T-cell (primary cell): ENCODE measurements at regions not wholly inside any gene's neighbourhood (a gene's known extent, or its start where the extent isn't known, plus 50 kb on each side); places are given as distances from the start of the nearest gene placed in this dataset.

ENCODE experiments used
- ATAC-seq, 4 experiments: fragments of 200-7000 bp in 3 of 4; fragments of 150-1000 bp in 1 of 4; cut with Tn5 transposase; replicated peaks in 1 of 4; 1 replicate in 3 of 4; 2 replicates in 1 of 4; pipeline ENCODE4 v1.10.0; 2021; ENCODE audit warnings: moderate library complexity in 3 of 4, mild to moderate bottlenecking in 2 of 4, moderate number of reproducible peaks in 1 of 4
- CTCF ChIA-PET, 2 donors: fragments of 300-600 bp; sonication (Branson Sonifier 250); formaldehyde crosslinking; loops; one replicate each; lab custom pipeline; 2022; ENCODE audit warnings: antibody characterized with exemption in 2 of 2; lab: Charles Lee
- POLR2A ChIA-PET, 2 donors: fragments of 300-600 bp; sonication (Branson Sonifier 250); formaldehyde crosslinking; loops; one replicate each; lab custom pipeline; 2022; ENCODE audit warnings: antibody characterized with exemption in 2 of 2; lab: Charles Lee
- DNase-seq, 35 experiments: peaks; one replicate each; pipeline versions ENCODE4 v3.0.0 to v3.0.0-alpha.2; 2013 to 2023
- H3K27ac ChIP-seq: one replicate; pipeline ENCODE4 v1.5.1; 2013; ENCODE audit warnings: low read length
- H3K27me3 ChIP-seq, 2 experiments: replicated peaks in 1 of 2; 1 replicate in 1 of 2; 2 replicates in 1 of 2; pipeline versions ENCODE4 v1.6.1 to v1.7.0; 2013; ENCODE audit warnings: low read length in 1 of 2, mixed read lengths in 1 of 2; ENCODE audit not compliant: control insufficient read depth in 2 of 2, insufficient read depth in 2 of 2; ENCODE audit errors: extremely low read depth in 1 of 2
- H3K36me3 ChIP-seq, 2 donors: 1 replicate in 1 of 2; 2 replicates in 1 of 2; pipeline versions ENCODE4 v1.6.1 to v1.7.0; 2013; ENCODE audit warnings: low read length in 1 of 2; ENCODE audit not compliant: control insufficient read depth in 2 of 2, insufficient read depth in 1 of 2; ENCODE audit errors: extremely low read depth in 1 of 2
- H3K4me1 ChIP-seq, 2 experiments: 1 replicate in 1 of 2; 2 replicates in 1 of 2; pipeline versions ENCODE4 v1.6.1 to v1.7.0; 2013; ENCODE audit warnings: low read length in 2 of 2, mixed read lengths in 1 of 2; ENCODE audit not compliant: insufficient read depth in 2 of 2, control insufficient read depth in 1 of 2; ENCODE audit errors: extremely low read depth in 1 of 2
- H3K4me3 ChIP-seq, 2 donors: 1 replicate in 1 of 2; 2 replicates in 1 of 2; pipeline versions ENCODE4 v1.5.1 to v1.7.0; 2013; ENCODE audit warnings: mild to moderate bottlenecking in 2 of 2, low read length in 1 of 2, moderate library complexity in 1 of 2; ENCODE audit not compliant: control insufficient read depth in 1 of 2; ENCODE audit errors: extremely low read depth in 1 of 2
- H3K9me3 ChIP-seq: 2 replicates; pipeline ENCODE4 v1.7.0; 2013
- H3K27ac Mint-ChIP-seq, 2 donors: one replicate each; pipeline ENCODE4 v1.8.0; 2020 to 2021; ENCODE audit warnings: mild to moderate bottlenecking in 2 of 2, mixed read lengths in 2 of 2
- H3K27me3 Mint-ChIP-seq, 2 donors: one replicate each; pipeline ENCODE4 v1.8.0; 2021 to 2022; ENCODE audit warnings: mixed read lengths in 2 of 2
- H3K36me3 Mint-ChIP-seq: one replicate; pipeline ENCODE4 v1.8.0; 2021; ENCODE audit warnings: mixed read lengths
- H3K4me1 Mint-ChIP-seq, 3 donors: one replicate each; pipeline ENCODE4 v1.8.0; 2020 to 2022; ENCODE audit warnings: mixed read lengths in 3 of 3, mild to moderate bottlenecking in 1 of 3
- H3K4me3 Mint-ChIP-seq, 3 donors: one replicate each; pipeline ENCODE4 v1.8.0; 2020 to 2022; ENCODE audit warnings: mild to moderate bottlenecking in 3 of 3, mixed read lengths in 3 of 3, moderate library complexity in 3 of 3
- H3K9me3 Mint-ChIP-seq, 3 donors: one replicate each; pipeline ENCODE4 v1.8.0; 2020 to 2022; ENCODE audit warnings: mixed read lengths in 3 of 3
- WGBS: methylation state at CpG from one replicate; pipeline ENCODE4 v1.1.5; 2013; ENCODE audit warnings: missing lambda C conversion rate; ENCODE audit not compliant: insufficient coverage; 5-methylcytosine and 5-hydroxymethylcytosine counted together

DNA sequence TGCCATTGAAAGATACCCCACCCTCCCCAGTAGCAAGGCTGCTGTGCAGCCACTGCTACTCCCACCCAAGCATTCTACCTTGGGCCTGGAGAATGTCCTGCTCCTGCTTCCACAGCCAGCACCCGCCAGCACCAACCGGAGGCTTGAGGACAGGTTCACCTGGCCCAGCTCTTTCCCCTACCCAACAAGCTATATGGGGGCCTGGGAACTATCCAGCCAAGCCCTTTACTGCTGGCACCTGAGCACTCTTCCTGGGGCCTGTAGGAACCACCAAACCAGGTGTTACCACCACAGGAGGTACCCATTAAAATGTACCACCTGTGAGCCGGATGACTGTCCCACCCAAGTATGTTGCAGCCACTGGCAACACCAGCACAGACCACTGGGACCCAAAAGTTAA lies 86.1 kb upstream of the GHR start:
- no peak overlapping the region for H3K27ac Mint-ChIP-seq

DNA sequence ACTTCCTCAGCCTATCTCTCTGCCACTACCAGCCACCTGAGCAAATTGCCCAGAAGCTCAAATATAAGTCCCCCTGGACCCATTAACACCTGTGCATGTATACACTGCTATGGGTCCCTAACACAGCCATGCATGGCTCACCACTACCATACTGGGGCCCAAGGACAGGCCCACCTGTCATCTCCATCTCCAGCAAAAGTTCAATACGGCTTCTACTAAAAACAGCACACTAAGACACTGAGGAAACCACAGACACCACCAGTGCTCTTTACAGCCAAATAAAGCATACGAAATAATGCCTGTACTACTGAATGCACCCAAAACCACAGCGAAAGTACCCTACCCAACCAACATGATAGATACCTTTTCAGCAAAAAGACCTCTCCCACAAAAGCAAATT lies 85.6 kb upstream of the GHR start:
- ChIA-PET POLR2A (no interaction called here), CTCF (no interaction called here)
- whole genome bisulfite sequencing: 86% methylated on average over 1 of the region's 3 CpGs
- Histone ChIP-seq H3K9me3 (no peaks in the 10 kb centered on the region), H3K27ac (no peak overlapping the region), H3K4me1 (no peaks in the 10 kb centered on the region), H3K27me3 (no peaks in the 10 kb centered on the region), H3K4me3 (no peak overlapping the region), H3K36me3 (no peaks in the 10 kb centered on the region)
- H3K27me3 Mint-ChIP-seq: no peaks in the 10 kb centered on the region
- no peak overlapping the region for H3K27ac Mint-ChIP-seq
- H3K36me3 Mint-ChIP-seq: peaks cover 3% of the 10 kb centered on the region
- no peak overlapping the region for H3K4me3 Mint-ChIP-seq
- DNase-seq (no peak), ATAC-seq (no peak)
- peaks cover 15 to 32% (median 19%) of the 10 kb centered on the region in 3 donors for H3K9me3 Mint-ChIP-seq
- no peaks in the 10 kb centered on the region for H3K4me1 Mint-ChIP-seq

More for the DNA sequence above, 86.1 kb upstream of the GHR start:
- no peaks in the 10 kb centered on the region for H3K9me3 ChIP-seq
- H3K36me3 Mint-ChIP-seq: peaks cover 3% of the 10 kb centered on the region
- H3K27me3 ChIP-seq: no peaks in the 10 kb centered on the region
- H3K4me3 ChIP-seq: no peak overlapping the region
- 84% methylated on average over 3 of the region's 3 CpGs for WGBS
- ChIA-PET CTCF (no interaction called here), POLR2A (no interaction called here)
- no peaks in the 10 kb centered on the region for H3K4me1 Mint-ChIP-seq
- H3K36me3 ChIP-seq: no peaks in the 10 kb centered on the region
- no peaks in the 10 kb centered on the region for H3K4me1 ChIP-seq
- no peak for ATAC-seq
- peaks cover 15 to 32% (median 19%) of the 10 kb centered on the region in 3 donors for H3K9me3 Mint-ChIP-seq
- H3K27ac ChIP-seq: no peak overlapping the region
- DNase-seq: no peak
- H3K4me3 Mint-ChIP-seq: no peak overlapping the region
- no peaks in the 10 kb centered on the region for H3K27me3 Mint-ChIP-seq

DNA sequence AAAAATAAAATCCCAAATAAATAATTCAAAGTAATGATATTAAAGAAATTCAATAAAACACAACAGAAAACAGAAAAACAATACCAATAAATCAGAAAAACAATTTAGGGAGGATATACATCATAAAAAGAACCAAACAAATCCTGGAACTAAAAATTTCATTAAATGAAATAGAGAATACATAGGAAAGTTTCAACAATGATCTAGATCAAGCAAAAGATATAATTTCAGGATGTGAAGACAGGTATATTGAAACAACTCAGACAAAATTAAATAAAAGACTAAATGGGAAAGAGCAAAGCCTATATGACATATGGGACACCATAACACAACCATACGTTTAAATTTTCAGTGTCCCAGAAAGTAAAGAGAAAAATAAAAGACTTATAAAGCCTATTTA lies 85.1 kb upstream of the GHR start:
- H3K27me3 Mint-ChIP-seq: no peaks in the 10 kb centered on the region
- no peaks in the 10 kb centered on the region for H3K9me3 ChIP-seq

DNA sequence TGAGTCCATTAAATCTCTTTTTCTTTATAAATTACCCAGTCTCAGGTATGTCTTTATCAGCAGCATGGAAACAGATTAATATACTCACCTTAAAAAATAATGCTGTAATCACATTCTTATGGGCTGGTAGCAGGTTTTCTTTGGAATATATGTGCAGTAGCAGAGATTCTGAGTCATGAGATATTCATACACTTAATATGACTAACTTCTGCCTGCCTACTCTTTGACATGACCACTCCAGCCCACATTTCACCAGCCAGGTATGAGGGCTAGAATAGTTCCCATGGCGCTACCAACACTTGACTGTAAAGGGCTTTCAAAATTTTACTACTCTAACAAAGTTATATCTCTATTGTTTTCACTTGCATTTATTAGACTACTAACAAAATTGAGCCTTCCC lies 74.1 kb upstream of the GHR start:
- Histone ChIP-seq H3K36me3 (no peaks in the 10 kb centered on the region), H3K27me3 (no peaks in the 10 kb centered on the region), H3K4me1 (no peaks in the 10 kb centered on the region), H3K27ac (no peak overlapping the region), H3K4me3 (no peak overlapping the region), H3K9me3 (peaks cover 3% of the 10 kb centered on the region)
- ChIA-PET POLR2A (no interaction called here), CTCF (no interaction called here)
- no peak overlapping the region for H3K27ac Mint-ChIP-seq
- H3K4me1 Mint-ChIP-seq: no peaks in the 10 kb centered on the region
- H3K36me3 Mint-ChIP-seq: no peaks in the 10 kb centered on the region
- ATAC-seq (no peak), DNase-seq (no peak)
- WGBS: no CpG with 5 or more reads among the region's 1 CpG
- H3K9me3 Mint-ChIP-seq: peaks cover 0 to 20% (median 12%) of the 10 kb centered on the region in 3 donors
- H3K4me3 Mint-ChIP-seq: no peak overlapping the region
- H3K27me3 Mint-ChIP-seq: peaks cover 0 to 3% of the 10 kb centered on the region in 2 donors

More for the DNA sequence above, 85.1 kb upstream of the GHR start:
- ATAC-seq: no peak
- H3K36me3 Mint-ChIP-seq: peaks cover 3% of the 10 kb centered on the region
- H3K27ac ChIP-seq: no peak overlapping the region
- DNase-seq: no peak
- H3K4me3 ChIP-seq: no peak overlapping the region
- H3K9me3 Mint-ChIP-seq: peaks cover 15 to 32% (median 19%) of the 10 kb centered on the region in 3 donors
- no peak overlapping the region for H3K27ac Mint-ChIP-seq
- WGBS: no CpG with 5 or more reads among the region's 1 CpG
- H3K4me1 ChIP-seq: no peaks in the 10 kb centered on the region
- POLR2A ChIA-PET: no interaction called here
- CTCF ChIA-PET: no interaction called here
- H3K4me3 Mint-ChIP-seq: no peak overlapping the region
- H3K4me1 Mint-ChIP-seq: no peaks in the 10 kb centered on the region
- H3K27me3 ChIP-seq: no peaks in the 10 kb centered on the region
- H3K36me3 ChIP-seq: no peaks in the 10 kb centered on the region

DNA sequence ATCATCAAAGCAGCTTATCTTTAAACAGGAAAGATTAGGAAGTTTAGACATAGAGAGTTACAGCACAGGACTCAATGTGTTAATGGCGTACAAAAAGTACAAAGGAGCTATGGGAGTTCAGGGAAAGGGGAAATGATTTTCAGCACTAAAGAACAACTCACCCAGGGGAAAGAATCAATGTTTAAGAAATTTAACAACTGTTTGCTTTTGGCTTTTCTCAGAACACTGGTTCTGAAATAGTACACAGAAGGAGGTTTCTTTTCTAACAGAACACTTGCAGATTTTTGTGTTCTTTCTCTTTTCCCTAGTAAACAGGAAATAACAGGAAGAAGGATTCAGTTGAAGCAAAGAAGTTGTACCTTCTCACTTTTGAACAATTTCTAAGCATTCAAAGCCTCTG lies 71.3 kb upstream of the GHR start:
- ChIA-PET POLR2A (no interaction called here), CTCF (no interaction called here)
- Mint-ChIP-seq H3K4me1 (no peaks in the 10 kb centered on the region), H3K27ac (no peak overlapping the region), H3K9me3 (peaks cover 2 to 10% (median 9%) of the 10 kb centered on the region in 3 donors), H3K27me3 (peaks cover 0 to 3% of the 10 kb centered on the region in 2 donors), H3K36me3 (no peaks in the 10 kb centered on the region), H3K4me3 (no peak overlapping the region)
- Histone ChIP-seq H3K36me3 (no peaks in the 10 kb centered on the region), H3K27me3 (no peaks in the 10 kb centered on the region), H3K4me1 (no peaks in the 10 kb centered on the region), H3K9me3 (peaks cover 3% of the 10 kb centered on the region), H3K4me3 (no peak overlapping the region), H3K27ac (no peak overlapping the region)
- WGBS: no CpG with 5 or more reads among the region's 1 CpG
- no peak for DNase-seq
- no peak for ATAC-seq

DNA sequence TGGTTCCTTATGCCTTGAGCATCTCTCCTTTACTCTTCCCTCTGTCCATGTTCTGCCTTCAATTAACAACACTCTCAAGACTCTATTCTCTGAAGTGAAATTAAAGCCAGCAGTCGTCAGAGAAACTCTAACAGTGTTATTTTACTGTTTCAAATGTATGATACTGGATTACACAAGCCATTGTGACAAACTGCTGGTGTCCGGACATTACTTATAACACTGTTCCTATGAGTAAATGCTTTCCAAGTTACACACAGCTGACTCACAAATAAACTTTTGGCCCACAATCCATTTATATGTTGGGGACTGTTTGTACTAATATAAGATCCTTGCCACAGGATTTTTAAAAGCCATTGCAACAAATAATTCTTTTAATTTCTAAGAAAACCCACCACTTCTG lies 63.2 kb upstream of the GHR start:
- no peaks in the 10 kb centered on the region for H3K4me1 Mint-ChIP-seq
- Histone ChIP-seq H3K27me3 (no peaks in the 10 kb centered on the region), H3K36me3 (no peaks in the 10 kb centered on the region), H3K4me1 (no peaks in the 10 kb centered on the region), H3K27ac (no peak overlapping the region), H3K4me3 (no peak overlapping the region), H3K9me3 (no peaks in the 10 kb centered on the region)
- ATAC-seq (no peak), DNase-seq (no peak)
- H3K27ac Mint-ChIP-seq: no peak overlapping the region
- POLR2A ChIA-PET: no interaction called here
- no CpG with 5 or more reads among the region's 2 CpGs for WGBS
- CTCF ChIA-PET: no interaction called here
- no peaks in the 10 kb centered on the region for H3K27me3 Mint-ChIP-seq
- no peaks in the 10 kb centered on the region for H3K9me3 Mint-ChIP-seq
- no peak overlapping the region for H3K4me3 Mint-ChIP-seq
- H3K36me3 Mint-ChIP-seq: no peaks in the 10 kb centered on the region

DNA sequence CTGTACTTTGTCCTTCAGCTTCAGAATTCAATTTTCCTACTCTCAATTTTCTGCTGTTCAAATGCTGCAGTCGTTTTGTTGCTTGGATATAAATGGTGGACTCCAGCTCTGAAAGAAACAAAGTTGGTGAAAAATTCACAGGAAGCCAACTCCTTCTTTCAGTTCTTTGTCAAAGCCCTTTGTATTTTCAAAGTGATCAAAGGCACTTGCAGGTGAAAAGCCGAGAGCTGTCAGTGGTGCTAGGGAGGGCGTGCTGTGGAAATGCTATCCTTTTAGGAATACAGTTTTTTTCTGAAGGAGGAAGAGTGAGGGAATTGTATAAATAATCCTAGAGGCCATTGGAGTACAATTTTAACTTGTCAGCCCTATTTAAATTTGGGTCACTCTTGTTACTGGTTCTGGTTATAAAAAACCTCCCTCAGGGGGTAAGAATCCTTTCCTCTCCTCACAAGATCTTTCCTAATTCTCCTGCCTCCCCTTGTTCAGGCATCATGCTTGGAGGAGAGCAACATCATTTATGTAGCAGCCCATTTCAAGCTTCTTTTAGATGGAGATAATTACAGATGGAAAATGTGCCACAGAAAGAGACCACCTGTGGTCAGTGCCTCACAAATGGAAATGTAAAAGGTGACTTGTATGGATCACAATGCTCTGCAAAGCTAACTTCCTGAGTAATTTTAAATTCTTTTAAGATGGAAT lies 62.5 kb upstream of the GHR start:
- no peak for DNase-seq
- no peak overlapping the region for H3K4me3 ChIP-seq
- no peaks in the 10 kb centered on the region for H3K4me1 ChIP-seq
- no peak for ATAC-seq
- POLR2A ChIA-PET: no interaction called here
- CTCF ChIA-PET: no interaction called here
- H3K9me3 ChIP-seq: no peaks in the 10 kb centered on the region
- H3K27me3 Mint-ChIP-seq: no peaks in the 10 kb centered on the region
- H3K27ac ChIP-seq: no peak overlapping the region
- WGBS: 50% methylated on average over 2 of the region's 3 CpGs
- no peak overlapping the region for H3K27ac Mint-ChIP-seq
- H3K36me3 ChIP-seq: no peaks in the 10 kb centered on the region
- no peaks in the 10 kb centered on the region for H3K36me3 Mint-ChIP-seq
- no peak overlapping the region for H3K4me3 Mint-ChIP-seq
- no peaks in the 10 kb centered on the region for H3K27me3 ChIP-seq
- no peaks in the 10 kb centered on the region for H3K9me3 Mint-ChIP-seq
- H3K4me1 Mint-ChIP-seq: no peaks in the 10 kb centered on the region
